GM12864 (cell line): ENCODE measurements at regions not wholly inside any gene's neighbourhood (a gene's known extent, or its start where the extent isn't known, plus 50 kb on each side); places are given as distances from the start of the nearest gene placed in this dataset.
A peak's percentile ranks its signal among the peaks of the same experiment; 100 is the strongest.

ENCODE experiments used
- DNase-seq: peaks from one replicate; pipeline ENCODE4 v3.0.0-alpha.2; 2011; ENCODE audit warnings: low read depth
- H3K4me3 ChIP-seq: 2 replicates; pipeline ENCODE4 v1.5.1; 2011; ENCODE audit warnings: mild to moderate bottlenecking, low read depth, low read length, control low read depth
- CTCF ChIP-seq: IDR thresholded peaks from 2 replicates; pipeline ENCODE4 v1.5.1; 2011; ENCODE audit warnings: low read depth, mild to moderate bottlenecking, moderate library complexity, low read length, control low read depth, inconsistent platforms; ENCODE audit errors: missing control alignments

GRCh38 chr2:858646-859045 lies 92.0 kb upstream of the SNTG2 start:
- no peak for DNase-seq
- TF ChIP-seq CTCF, result no peak
- H3K4me3 ChIP-seq, result no peak overlapping the region

DNA sequence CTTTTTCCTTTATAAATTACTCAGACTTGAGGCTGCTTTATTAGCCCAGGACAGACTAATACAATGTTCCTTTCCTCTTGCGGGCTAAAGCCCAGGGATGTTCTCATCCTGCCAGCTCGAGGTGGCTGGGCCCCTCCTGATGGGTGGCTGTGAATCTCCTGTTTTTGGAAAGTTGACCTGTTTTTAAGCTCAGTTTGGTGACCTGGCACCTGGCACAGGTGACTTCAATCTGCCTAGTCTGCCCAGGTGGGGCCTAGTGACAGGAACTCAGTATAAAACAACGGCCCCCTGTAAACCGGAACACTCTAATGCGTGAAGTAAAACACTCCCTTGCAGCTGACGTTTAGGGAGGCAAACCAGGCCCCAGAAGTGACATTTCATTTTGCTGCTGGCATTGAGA lies 92.7 kb upstream of the SNTG2 start:
- no peak for TF ChIP-seq CTCF
- DNase-seq, result no peak

GRCh38 chr2:857081-857480 lies 93.6 kb upstream of the SNTG2 start:
- TF ChIP-seq CTCF, result no peak
- H3K4me3 ChIP-seq, result no peak overlapping the region
- DNase-seq, result no peak

More for the DNA sequence above, 92.7 kb upstream of the SNTG2 start:
- no peak overlapping the region for H3K4me3 ChIP-seq

DNA sequence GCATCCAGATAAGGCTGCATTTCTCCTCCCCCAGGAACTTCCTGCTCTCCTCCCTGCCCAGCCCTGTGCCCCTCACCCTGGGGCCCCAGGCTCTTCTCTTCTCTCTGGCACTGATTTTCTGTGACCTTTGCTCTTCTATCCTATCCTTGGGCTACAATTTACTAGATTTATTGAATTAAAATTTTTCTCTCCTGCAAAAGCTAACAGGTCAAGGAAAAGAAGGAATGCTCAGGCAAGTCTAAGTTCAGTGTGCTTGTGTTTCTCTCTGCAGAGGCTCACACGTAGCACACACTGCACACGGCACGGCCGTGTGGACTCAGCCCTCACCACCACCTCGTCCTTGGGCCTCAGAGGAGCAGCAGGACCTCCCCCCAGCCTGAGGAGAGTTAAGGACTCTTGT lies 94.2 kb upstream of the SNTG2 start:
- H3K4me3 ChIP-seq, result no peak overlapping the region
- TF ChIP-seq CTCF, result no peak
- no peak for DNase-seq

- H3K4me3 ChIP-seq, result no peak overlapping the region
- TF ChIP-seq CTCF, result no peak
- DNase-seq, result no peak
These were observed 94.6 kb upstream of the SNTG2 start for GRCh38 chr2:856041-856440.

DNA sequence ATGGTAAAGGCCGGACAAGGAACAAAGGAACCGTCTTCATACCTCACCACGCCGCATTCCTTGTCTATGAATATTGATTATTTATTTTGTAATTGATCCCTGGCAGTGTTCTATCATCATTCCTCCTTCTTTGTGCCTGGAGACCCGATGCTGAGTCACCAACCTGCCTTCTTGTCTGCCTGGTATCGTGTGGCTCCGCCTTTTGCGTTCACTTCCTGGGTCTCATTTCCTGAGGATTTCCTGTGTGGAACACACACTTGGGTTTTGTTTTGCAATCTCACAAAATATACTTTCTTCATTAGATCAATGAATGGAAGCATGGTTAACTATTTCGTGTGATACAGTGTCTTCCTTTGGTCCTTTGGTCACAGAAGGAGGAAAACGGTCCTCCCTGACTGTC lies 95.5 kb upstream of the SNTG2 start:
- no peak for DNase-seq
- TF ChIP-seq CTCF, result no peak
- H3K4me3 ChIP-seq, result no peak overlapping the region

- no peak for DNase-seq
- H3K4me3 ChIP-seq, result no peak overlapping the region
- peak; percentile 75 for TF ChIP-seq CTCF
These were observed 96.2 kb upstream of the SNTG2 start for GRCh38 chr2:854460-854859.
